HL-60/S4 treated with retinoic acid at 250 ng/mL for 4 days and 3 days (cell line): ENCODE measurements at regions not wholly inside any gene's neighbourhood (a gene's known extent, or its start where the extent isn't known, plus 50 kb on each side); places are given as distances from the start of the nearest gene placed in this dataset.
"Not testable (repeated sequence)": the region's sequence is repeated elsewhere in the genome, so short reads cannot be mapped to it uniquely, and the experiment has no call there.

ENCODE experiments used
- in situ Hi-C: fragments of 300-500 bp; cut with MboI; formaldehyde crosslinking; loops from 2 replicates; pipeline ENCODE4 v1.7.0; 2022; ENCODE audit warnings: low sequenced_read_pairs

DNA sequence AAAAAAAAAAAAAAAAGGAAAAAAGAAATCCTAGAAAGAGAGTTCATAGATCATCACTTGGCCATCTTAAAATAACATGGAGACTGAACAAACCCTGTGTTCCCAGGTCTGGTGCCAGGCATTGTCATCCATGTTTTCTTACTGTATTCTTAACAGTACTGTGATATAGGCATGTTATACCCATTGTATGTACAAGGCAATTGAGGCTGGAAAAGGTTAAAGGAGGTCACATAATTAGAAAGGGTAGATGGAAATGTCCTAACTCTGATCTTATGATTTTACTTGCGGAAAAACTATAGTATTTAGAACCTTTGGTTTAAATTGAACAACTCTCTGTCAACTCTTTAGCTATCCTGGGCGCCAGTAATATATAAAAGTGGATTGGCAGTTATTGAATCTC lies 478.2 kb upstream of the RGS6 start:
- in situ Hi-C loops, result no loop called here

DNA sequence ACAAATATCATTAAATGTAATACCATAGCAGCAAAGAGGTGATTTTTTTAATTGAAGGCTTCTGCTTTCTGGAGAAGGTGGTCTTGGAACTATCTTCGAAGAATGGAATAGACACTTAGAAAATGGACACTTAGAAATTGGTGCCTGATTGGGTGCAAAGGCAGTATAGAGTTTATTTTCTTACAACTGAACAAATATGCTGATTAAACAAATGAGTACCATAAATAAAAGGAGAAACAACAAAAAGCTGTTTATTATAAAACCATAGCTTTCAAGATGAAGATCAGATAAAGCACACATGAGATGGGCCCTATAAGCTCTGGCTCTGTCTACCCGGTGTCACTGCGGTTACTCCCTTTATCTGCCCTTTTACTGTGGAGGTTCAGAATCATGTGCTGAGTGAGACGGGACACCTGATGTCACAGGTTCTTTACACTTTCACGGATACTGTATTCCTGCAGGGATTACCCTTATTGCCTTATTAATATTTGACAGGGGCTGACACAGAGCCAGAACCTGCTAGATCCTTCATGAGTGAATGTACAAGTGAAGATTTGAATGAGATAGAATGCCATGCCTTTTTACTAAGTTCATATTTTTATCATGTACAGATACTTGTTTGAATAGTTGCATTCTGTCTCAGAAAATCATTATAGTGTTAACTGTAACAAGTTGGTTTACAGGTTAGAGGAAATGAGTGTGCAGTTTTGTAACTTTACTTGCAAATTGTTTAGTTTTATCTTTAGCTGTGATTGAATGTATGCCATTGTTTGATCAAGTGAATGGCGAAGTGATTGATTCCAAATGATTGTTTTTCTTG lies 477.5 kb upstream of the RGS6 start:
- in situ Hi-C loops, result no loop called here

DNA sequence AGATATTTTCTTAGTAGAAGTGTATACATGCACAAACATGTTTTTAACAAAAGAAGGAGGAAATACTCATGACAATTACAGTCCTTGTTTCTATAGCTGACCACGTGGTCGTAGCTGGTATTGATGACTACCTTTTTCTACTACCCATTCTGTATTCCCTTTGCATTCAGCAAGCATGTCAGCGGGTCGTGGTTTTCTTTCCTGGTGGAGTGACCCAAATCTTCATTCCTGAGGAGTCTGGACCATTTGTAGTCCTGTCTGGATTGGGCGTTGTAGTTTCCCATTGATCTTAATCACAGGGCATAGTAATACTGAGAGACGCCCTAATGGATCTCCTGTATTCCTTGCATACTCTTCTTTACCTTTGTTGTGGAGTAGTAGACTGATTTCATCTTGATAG lies 472.1 kb upstream of the RGS6 start:
- in situ Hi-C loops, result no loop called here

DNA sequence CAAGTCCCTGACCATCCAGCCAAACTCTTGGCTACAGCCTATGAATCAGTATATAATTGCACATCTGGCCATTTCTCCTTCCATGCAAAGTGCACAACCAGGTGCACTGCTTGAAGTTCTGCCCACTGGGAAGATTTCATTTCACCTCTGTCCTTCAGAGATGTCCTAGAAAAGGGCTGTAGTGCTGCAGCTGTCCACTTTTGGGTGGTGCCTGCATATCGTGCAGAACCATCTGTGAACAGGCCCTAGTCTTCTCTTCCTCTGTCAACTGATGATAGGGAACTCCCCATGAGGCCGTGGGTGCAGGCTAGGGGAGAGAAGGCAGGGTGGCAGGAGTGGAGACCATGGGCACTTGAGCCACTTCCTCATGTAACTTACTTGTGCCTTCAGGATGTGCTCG lies 470.6 kb upstream of the RGS6 start:
- in situ Hi-C loops, result not testable (repeated sequence)

DNA sequence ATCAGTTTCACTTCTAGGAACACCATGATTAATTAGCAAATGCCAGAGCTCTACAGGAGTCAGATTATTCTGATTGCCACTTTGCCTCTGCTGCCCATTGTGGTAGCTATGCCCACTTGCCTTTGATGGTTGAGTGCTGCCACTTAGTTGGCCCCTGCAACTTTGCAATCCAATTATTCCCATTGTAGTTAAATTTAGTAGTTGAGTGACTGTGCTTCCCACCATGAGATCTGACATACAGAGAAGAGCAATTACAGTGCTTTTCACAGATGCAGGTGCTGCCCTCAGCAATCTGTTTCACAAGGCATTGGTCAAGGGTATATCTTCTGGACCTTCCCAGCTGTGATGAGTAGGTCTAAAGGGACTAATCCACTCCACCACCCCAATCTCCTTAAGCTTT lies 468.4 kb upstream of the RGS6 start:
- in situ Hi-C loops, result no loop called here

DNA sequence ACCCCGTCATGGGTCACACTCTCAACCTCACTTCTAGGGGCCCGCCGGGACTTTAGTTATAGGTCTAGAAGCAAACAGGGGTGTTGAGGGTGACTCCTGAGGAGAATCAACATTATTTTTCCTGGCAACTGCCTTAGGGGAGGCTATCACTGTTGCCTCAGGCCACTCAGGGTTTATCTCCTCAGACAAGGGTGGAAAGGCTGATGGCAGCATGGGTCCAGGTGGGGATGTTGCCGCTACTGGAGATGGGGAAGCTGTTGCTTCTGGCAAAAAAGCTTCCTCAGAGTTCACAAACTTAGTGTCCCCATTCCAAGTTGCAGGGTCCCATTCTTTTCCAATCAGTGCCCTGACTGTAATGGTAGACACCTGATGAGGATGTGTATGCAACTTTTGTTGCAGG lies 467.4 kb upstream of the RGS6 start:
- in situ Hi-C loops, result no loop called here

DNA sequence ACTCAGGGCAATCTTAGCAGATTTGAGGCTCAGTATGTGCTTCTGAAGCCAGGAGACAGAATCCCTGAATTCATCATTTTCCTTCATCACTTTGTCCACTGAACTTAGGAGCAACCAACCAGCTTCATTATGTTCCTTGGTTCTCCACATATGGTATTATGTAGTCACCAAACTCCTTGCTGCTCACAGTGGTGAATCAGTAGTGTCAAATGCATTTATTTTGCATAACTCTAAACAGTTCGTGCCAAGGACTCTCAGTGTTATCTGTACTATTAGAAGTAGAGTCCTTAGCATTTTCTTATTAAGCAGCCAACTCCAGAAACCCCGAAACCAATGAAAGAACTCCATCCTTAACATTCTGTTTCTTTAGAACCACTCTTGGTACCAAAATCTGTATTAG lies 466.9 kb upstream of the RGS6 start:
- in situ Hi-C loops, result no loop called here

DNA sequence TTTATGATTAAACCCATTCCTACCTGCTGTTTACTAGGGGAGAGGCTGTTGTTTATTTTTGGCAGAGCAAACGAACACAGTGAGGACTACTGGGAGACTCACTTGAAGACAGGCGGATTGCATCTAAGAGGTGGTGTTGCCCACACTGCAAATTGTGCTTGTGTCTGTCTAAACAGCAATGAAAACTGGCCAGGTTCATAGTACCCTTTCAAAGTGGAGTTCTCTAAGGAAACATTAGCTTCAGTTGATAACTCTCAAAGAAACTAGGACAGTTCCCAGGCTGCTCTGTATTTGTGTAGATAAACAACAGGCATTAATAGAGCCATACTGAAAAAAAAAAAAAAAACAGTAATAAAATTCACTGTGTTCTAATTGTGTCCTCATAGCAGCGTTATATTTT lies 466.0 kb upstream of the RGS6 start:
- in situ Hi-C loops, result no loop called here

DNA sequence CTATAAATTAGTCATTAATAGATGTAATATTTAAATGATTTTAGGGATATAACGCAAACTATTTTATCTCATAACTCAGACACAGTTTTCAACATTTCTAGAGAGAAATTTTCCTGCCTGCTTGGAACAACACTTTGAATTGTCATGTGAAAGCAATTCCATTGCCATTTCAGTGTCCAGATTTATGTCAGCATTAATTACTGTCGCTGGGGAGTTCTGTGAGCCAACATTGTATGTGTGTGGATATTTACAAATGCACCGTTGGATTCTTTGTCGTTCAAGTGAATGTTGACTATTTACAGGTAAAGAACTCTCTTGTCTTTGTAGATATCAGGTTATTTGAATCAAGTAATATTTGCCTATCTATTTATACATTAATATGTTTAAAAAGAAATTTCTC lies 465.3 kb upstream of the RGS6 start:
- in situ Hi-C loops, result no loop called here

DNA sequence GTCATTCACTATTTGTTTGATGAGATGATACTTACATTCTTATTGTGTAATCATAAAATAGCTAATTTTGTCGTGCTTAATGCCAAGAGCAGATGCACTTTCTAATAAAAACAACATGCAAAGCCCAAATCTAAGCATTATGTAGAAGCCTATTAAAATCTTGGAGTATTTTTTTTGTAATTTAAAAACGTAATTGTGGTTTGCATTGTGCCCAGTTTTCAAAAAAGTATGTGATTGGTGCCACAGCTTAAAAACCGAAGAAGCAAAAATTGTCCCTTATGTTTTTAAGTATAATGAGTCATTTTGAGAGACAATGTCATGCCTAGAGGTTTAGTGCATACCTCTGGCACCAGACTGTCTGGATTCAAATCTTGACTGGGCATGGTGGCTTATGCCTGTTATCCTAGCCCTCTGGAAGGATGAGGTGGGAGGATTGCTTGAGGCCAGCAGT lies 464.8 kb upstream of the RGS6 start:
- in situ Hi-C loops, result no loop called here

DNA sequence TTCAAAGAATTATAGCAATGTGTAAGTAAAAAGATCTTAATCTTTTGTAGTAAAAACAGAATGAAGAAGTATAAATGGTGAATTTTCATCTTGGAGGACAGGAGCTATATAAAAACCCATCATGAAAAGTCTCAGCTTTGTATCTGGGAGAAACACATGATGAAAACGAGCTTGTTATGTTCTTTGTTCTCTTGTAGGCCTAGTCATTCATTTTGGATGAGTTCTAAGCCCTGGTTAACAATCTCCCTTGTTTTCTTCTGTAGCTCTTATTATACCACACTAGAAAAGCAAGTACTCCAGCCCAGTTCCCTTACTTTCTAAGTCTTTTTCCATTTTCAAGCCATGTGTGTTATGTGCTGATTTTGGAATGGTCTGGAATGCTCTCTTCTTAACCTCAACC lies 463.5 kb upstream of the RGS6 start:
- in situ Hi-C loops, result no loop called here

DNA sequence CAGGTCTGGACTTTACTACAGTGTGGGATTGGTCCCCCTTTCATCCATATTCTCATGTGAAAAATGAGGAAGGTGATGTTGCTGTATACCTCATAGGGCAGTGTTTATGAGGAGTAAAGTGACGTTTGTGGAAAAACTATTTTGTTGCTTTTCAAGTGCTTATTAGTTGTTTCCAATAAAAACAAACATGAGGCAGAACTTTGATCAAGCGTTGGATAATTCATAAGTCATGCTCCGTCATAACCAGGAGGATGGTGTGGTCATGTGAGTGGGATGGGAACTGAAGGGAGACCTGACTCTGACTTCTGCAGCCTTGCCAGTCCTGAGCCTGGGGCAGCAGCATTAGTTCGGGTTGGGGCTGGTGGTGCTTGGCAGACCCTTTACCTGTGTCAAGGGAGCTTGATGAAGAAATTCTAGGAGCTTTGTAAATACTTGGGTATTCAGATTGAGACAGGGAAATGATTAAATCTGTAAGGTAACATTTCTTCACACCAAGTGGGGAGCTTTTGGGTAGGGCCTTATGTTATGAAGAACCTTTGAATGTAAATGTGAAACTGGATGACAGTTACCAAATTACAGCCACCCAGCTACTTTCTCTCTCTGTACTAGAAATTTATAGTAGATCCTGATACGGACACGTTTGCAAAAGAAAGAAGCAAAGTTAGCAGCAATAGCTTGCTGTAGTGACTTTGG lies 462.4 kb upstream of the RGS6 start:
- in situ Hi-C loops, result no loop called here

DNA sequence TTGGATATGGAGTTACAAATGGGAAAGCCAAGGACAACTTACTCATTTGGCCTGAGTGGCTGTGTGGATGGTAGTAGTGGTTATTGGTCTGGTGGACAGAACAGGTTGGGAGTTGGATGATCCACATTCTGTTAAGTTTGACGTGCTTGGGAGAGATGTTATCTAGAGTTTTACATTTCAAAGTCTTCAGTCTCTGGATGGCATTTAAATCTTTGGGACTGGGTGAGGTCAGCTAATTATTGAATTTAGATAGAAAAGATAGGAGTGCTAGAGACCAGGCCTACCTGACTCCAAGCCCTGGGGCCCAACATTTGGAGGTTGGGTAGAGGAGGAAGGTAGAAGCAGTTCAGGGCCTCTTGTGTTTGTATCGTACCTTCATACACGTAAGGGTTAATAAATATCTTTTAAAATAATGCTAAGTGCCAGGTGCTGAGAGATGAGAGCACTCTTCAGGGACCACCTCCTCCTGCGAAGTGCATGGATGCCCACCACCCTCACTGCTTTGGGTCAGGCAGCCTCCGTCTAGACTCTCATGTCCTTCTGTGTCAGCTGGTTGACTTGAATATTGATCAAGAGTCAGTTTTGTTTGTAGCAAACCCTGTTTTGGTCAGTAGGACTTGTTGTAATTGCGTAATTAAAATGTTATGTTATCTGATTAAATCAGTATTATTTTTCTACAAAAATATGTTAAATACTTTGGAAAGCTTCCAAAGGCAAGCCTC lies 460.4 kb upstream of the RGS6 start:
- in situ Hi-C loops, result no loop called here

DNA sequence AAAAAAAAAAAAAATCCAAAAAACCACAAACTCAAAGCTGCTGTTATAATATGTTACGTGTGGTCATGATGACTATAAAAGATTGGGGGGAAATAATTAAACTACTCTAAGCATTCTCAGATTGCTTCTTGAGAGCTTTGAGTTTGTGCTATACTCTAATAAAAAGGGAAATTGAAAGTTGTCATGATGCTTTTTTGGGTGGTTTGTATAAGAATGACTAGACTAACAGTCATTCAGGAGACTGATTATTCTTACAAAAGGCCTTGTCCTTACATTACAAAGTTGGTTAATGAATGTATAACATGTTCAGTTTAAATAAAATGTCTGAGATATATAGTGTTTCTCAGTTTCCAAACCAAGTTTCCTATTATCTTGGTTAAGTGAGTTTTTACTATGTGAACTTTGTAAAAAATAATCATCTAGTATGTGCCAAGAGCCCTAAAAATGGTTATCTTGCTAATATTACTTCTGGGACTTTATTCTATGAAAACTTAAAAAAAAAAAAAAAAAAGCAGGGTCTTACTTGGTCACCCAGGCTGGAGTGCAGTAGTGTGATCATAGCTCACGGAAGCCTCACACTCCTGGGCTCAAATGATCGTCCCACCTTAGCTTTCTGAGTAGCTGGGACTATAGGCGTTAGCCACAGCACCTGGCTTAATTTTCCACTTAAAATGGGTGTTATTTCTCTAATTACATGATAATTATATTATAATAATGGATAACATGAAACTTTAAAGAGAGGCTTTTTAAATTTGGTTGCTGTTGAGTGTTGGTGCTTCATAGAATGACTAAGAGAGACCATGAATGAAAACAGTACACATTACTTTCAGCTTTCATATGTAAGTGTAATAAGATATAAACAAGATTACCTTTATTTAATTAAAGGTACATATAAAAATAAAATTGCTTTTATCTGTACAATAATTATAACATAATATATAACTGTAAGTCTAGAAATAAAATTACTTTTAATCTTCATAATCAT lies 459.6 kb upstream of the RGS6 start:
- in situ Hi-C loops, result no loop called here

DNA sequence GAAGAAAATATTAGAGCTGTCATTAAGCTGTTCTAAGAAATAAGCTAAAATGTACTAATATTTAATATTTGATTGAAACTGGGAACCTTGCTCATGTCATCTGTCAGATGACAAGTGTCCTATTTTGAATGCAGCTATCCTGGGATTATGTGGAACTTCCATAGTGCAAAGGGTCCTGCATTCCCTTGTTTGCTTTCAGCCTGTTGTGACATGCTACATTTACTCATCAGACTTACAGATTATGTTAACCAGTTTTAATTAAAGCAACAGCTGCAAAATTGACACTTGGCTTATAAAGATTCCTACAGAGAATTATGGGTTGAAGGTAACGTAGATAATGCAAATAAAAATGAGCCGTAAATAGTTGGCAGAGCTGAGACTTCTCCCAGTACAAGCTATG lies 458.4 kb upstream of the RGS6 start:
- in situ Hi-C loops, result no loop called here

DNA sequence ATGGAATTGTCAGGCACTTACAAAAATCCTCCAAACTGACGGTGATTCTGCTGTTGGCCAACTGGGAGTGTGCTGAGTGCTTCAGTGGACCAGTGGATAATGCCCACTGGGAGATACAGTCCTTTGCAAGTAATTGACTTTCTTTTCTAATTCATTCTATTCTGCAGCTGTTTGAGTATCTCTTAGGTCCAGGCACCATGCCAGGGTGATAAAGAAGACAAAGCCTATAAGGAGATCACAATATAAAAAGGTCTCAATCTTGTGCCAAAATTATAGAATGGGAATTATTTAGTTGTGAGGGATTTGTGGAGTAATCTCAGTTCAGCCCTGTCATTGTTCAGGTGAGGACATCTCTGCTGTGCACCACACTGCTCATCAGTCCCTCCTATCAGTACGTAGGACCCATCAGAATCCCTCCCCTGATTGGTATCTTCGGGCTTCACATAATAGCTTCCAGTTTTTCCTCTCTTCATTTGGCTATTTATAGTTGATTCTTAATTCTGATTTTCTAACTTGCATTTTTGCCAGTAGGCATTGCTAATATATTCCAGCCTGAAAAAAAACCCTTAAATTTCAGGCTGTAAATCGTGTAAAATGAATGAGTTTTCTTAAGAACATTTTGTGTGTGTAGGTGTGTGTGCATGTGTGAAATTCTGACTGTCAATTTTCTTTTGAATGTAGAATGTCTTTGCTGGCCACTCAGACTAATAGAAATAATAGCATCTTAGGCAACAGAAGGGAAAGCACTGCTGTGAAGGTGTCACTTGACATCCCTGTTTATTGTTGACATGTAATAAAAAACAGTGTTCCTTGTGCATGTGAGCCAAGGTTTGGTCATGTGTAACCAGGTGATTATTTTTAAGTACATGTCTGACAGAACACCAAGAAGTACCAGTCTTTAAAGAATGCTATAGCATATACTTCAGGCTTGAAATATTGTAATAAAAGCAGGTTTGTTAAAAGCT lies 457.6 kb upstream of the RGS6 start:
- in situ Hi-C loops, result no loop called here

DNA sequence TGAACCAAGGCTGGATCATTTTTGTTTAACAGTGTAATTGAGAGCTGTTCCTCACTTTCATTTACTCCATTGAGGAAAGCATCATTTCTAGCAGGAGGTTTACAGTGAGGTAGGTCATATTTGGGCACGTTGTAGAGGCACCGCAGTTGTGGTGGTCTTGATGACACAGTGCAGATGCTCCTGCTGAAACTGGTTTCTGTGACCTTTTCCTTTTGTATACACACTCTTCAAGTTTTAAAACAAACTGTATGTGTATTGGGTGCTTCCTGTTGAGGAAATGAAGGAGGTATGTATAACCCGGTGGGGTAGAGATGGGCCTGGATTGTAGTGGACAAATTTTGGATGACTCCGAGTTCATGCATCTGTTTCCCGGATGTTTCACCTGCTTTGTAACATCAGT lies 456.3 kb upstream of the RGS6 start:
- in situ Hi-C loops, result no loop called here

DNA sequence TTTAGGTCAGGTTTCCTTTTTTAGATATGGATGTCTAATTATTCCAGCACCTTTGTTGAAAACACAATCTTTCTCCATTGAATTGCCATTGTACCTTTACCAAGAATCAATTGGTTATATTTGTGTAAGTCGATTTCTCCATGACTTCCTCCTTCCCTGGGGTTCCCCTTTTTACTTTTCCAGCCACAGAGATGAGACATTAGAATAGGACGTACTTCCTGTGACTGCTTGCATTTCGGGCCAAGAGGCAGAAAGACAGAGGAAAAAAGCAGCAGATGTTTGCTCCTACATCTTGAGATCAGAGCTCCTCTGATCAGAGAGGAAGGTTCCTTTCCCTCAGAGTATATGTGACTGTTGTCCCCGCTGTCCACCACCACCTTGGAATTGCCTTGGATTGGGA lies 453.7 kb upstream of the RGS6 start:
- in situ Hi-C loops, result no loop called here

DNA sequence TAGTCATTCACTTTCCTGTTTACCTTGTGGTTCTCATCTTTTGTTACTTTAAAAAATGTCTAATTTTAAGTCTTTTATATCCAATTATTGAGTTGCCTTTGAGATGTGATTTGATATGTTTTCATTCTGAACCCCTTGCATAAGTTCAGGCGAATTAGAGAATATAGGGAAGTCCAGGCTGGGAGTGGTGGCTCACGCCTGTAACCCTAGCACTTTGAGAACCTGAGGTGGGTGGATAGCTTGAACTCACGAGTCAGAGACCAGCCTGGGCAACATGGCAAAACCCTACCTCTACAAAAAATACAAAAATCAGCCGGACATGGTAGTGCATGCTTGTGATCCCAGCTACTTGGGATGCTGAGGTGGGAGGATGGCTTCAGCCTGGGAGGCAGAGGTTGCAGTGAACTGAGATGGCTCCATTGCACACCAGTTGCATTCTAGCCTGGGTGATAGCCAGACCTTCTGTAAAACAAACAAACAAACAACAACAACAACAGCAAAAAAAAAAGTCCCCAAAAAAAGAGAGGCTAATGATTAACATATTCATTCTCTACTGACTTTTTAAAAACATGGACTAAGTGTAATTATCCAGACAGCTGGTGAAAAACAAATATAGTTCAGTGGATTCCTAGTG lies 451.1 kb upstream of the RGS6 start:
- in situ Hi-C loops, result no loop called here
